K562 (cell line): ENCODE measurements at regions not wholly inside any gene's neighbourhood (a gene's known extent, or its start where the extent isn't known, plus 50 kb on each side); places are given as distances from the start of the nearest gene placed in this dataset.
"Not testable (repeated sequence)": the region's sequence is repeated elsewhere in the genome, so short reads cannot be mapped to it uniquely, and the experiment has no call there.

Experiments used
- CXXC5 ChIP-seq: fragments of 250-450 bp; sonication (Bioruptor Pico); IDR thresholded peaks from 2 replicates; pipeline ENCODE4 v1.8.0; 2022; ENCODE audit warnings: inconsistent platforms, mild to moderate bottlenecking, moderate library complexity
- ZBTB8A ChIP-seq: fragments of 450-650 bp; IDR thresholded peaks from 2 replicates; pipeline ENCODE4 v1.6.1; 2018; ENCODE audit warnings: mild to moderate bottlenecking, moderate library complexity; ENCODE audit not compliant: partially characterized antibody
- TF ChIP-seq, protein P1 (sequence below), 3 experiments: IDR thresholded peaks in 2 of 3; conservative IDR thresholded peaks in 1 of 3; 2 replicates each; pipeline ENCODE4 v1.5.1; 2011 to 2012; ENCODE audit warnings: low read length in 3 of 3, mild to moderate bottlenecking in 3 of 3, control low read depth in 2 of 3, improper control_type of control experiment in 1 of 3, inconsistent platforms in 1 of 3, low read depth in 1 of 3, mixed read lengths in 1 of 3, moderate library complexity in 1 of 3; ENCODE audit not compliant: insufficient read depth in 2 of 3
- TF ChIP-seq, protein P2 (sequence below): sonication (generic); formaldehyde crosslinking; IDR thresholded peaks from 2 replicates; pipeline ENCODE4 v1.9.0; 2022; ENCODE audit warnings: mild to moderate bottlenecking, missing genetic modification reagents

DNA sequence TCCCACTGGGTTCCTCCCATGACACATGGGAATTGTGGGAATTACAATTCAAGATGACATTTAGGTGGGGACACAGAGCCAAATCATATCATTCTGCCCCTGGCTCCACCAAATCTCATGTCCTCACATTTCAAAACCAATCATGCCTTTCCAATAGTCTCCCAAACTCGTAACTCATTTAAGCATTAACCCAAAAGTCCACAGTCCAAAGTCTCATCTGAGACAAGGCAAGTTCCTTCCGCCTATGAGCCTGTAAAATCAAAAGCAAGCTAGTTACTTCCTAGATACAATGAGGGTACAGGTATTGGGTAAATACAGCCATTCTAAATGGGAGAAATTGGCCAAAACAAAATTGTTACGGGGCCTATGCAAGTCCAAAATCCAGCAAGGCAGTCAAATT, 93.8 kb upstream of the SLCO6A1 start:
- TF ChIP-seq, protein P1, sequence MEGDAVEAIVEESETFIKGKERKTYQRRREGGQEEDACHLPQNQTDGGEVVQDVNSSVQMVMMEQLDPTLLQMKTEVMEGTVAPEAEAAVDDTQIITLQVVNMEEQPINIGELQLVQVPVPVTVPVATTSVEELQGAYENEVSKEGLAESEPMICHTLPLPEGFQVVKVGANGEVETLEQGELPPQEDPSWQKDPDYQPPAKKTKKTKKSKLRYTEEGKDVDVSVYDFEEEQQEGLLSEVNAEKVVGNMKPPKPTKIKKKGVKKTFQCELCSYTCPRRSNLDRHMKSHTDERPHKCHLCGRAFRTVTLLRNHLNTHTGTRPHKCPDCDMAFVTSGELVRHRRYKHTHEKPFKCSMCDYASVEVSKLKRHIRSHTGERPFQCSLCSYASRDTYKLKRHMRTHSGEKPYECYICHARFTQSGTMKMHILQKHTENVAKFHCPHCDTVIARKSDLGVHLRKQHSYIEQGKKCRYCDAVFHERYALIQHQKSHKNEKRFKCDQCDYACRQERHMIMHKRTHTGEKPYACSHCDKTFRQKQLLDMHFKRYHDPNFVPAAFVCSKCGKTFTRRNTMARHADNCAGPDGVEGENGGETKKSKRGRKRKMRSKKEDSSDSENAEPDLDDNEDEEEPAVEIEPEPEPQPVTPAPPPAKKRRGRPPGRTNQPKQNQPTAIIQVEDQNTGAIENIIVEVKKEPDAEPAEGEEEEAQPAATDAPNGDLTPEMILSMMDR (IDR thresholded peaks at IDR 0.05 in 2 of 3, conservative IDR thresholded peaks at IDR 0.05 in 1 of 3; ENCODE audit: insufficient read depth in 2 of 3, low read depth in 1 of 3, low read length in 3 of 3) = not testable (repeated sequence)
- not testable (repeated sequence) for TF ChIP-seq ZBTB8A; CXXC5 (CRISPR knock-in tag)
- TF ChIP-seq, protein P2, sequence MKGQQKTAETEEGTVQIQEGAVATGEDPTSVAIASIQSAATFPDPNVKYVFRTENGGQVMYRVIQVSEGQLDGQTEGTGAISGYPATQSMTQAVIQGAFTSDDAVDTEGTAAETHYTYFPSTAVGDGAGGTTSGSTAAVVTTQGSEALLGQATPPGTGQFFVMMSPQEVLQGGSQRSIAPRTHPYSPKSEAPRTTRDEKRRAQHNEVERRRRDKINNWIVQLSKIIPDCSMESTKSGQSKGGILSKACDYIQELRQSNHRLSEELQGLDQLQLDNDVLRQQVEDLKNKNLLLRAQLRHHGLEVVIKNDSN (CRISPR knock-in tag) = not testable (repeated sequence)
